ENCODE measurements at regions not wholly inside any gene's neighbourhood (a gene's known extent, or its start where the extent isn't known, plus 50 kb on each side); places are given as distances from the start of the nearest gene placed in this dataset.

GRCh38 chr11:59271811-59272327 is 59.1 kb upstream of the MPEG1 start:
- TF ChIP-seq POLR2A (IDR thresholded peaks at IDR 0.05) (no peak), CTCF (IDR thresholded peaks at IDR 0.05) (no peak)

Measured in thyroid gland (tissue), 4 donors.